HG03159 (cell line): ENCODE measurements at regions not wholly inside any gene's neighbourhood (a gene's known extent, or its start where the extent isn't known, plus 50 kb on each side); places are given as distances from the start of the nearest gene placed in this dataset.

ENCODE experiments used
- ATAC-seq: cut with Tn5 transposase; IDR thresholded peaks from one replicate; pipeline ENCODE4 v1.9.1; 2021; ENCODE audit warnings: mild to moderate bottlenecking, moderate library complexity; ENCODE audit not compliant: unreplicated experiment

- ATAC-seq: no peak
Measured at GRCh38 chr17:69716556-69716955, 302.1 kb downstream of the MAP2K6 start.

DNA sequence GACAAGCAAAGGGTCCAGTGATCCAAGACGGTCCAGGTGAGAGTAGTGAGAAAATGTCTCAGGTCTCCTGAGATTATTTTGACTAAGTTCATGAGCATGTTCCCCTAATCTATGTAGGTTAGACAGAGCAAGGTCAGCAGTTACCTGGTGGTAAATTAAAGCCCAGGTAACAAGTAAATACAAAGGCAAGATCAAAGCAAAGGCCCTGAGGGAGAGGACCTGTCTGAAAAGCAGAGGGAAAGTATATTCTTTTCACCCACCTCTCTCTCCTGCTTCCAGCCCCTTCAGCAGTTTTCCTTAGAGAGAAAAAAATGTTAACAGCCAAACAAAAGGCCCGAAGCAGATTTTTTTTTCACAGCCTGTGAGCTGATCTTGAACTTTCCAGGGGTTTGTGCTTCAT is 302.7 kb downstream of the MAP2K6 start:
- no peak for ATAC-seq

DNA sequence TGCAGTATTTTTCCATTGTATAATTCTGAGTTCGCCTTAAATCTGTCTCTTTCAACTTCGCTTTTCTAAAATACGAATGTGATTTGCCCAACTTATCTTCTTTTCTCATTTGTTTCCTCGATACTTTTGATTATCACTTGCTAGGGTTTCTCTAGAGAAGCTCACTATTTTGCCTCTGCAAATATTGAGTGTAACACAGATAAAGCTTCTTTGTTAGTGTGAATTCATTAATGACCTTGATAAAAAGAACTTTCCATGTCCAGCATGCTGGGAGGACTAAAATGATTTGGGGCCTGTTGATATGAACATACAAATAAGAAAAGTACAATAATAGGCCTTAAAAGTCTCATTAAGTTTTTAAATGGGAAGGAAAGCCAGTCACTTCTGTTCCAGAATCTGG is 303.3 kb downstream of the MAP2K6 start:
- no peak for ATAC-seq

DNA sequence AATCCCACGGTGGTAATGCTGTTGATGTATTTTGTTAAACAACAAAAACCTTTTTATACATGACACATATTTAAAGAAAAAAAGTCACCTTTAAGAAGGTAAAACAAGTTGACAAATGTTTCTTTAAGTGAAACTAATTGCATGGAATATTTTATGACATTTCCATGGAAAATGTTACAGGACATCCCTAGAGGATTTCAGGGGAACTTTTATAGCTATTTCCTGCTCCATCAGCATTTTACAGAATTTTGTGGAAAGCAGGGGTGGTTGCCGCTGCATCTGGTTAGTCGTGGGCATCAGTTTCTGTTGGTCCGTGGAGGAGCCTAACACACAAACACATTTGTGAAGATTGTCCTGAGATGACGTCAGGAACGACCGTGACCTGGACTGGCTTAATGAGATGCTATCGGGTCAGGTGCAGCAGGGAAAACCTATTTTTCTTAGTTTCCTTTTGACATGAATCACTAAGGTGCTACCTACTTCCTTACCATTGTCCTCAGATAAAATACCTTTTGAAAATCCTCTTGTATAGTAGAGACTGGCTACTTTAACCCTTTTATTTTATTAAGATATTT is 305.1 kb downstream of the MAP2K6 start:
- no peak for ATAC-seq

DNA sequence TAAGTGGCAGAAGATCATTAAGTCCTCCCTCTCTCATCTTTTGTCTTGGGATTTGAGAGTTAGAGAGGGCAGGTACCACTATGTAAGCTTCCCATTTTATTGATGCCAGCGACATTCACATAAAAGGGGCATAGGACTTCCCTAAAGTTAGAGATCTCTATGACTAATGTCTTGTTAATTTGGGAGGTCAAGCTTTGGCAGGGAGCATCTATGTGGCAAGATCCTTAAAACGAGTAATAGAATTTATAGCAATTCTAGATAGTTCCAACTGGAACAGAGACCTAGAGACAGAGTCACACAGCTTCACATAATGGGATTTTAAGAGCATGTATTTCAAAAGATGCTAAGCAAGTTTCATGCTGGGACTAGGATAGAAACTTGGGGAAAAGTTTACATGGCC is 308.0 kb downstream of the MAP2K6 start:
- no peak for ATAC-seq

DNA sequence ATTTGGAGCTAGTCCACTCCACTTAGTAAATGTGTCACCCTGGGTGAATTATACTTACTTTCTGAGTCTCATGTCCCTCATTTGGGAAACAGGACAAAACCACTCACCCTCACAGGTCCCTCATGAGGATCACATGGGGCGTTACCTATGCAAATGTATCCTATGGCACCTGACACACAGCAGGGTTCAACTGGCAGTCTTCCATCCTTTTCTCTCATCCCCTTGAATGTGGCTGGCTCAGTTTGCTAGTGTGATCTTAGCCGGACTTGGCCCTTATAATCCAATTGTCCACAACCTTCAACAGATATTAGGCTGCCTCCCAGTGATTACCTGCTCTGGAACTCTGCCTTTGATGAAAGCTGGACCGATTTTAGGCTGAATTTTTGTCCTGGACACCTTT is 308.8 kb downstream of the MAP2K6 start:
- ATAC-seq: no peak

DNA sequence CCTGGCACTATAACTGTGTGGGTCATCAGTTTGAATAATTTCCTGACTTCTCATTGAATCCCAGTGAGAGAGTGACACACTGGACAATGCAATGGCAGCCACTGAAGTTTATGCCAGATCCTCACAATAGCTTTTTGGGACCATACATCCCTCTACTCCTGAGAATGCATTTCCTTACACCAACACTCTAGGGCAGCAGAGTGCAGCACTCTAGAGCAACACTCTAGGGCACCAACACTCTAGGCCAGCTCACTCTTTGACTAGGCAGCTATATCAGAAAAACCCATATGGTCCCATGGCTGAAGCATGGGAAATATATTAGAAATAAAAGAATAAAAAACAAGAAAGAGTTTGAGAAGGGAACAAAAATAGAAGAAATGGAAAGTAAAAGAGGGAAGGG is 309.2 kb downstream of the MAP2K6 start:
- no peak for ATAC-seq

DNA sequence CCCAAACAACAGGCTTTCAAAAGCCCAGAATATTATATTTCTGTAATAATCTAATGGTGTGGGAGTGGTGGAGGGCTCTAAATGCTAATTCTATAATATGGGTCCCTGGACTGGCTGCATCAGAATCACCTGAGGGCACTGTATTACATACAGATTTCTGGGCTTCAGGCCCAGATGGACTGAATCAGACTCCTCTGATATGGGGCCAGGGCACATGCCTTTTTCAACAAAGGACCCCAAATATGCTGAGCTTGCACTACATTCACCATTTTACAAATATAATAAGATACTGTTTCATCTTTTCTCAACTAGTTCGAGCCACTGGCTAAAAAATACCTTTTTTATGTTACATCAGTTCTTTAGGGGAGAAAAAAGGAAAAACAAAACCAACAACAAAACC is 309.7 kb downstream of the MAP2K6 start:
- no peak for ATAC-seq

DNA sequence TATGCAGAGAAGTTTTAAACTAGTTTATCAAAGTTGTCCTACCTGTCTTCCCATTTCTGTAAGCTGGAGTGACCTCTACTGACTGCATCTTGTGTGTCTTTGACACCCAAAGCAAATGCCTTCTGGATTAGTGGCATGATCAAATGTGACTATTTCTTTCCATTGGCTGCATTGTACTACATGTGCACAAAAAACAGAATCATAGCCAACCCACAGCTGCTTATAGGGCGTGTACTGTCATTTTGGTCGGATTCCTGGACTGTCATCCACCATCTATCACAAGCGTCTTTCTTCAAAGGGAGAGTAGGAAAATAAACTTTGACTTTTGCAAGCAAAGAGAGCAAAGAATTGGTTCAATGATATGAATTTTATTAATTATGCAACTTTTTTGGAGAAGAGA is 310.6 kb downstream of the MAP2K6 start:
- ATAC-seq: no peak

DNA sequence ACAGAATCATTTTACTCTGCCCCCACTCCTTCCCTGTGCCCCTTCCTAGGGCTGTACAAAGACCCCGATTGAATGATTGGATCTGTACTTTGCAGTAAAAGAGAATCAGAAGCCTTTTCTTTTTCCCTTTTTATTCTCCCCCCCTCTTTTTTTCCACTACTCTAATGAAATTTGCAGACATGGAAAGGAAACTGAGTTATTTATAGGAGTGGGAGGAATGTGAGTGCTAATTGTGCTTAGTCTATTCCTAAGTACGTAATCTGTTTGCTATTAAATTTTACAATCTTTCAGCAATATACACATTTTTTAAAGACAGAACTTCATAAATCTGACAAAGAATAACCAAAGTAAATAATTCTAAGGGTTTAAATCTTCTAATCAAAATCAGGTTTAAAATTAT is 314.3 kb downstream of the MAP2K6 start:
- no peak for ATAC-seq

- ATAC-seq: no peak
Measured at GRCh38 chr17:69729944-69730343, 315.4 kb downstream of the MAP2K6 start.

DNA sequence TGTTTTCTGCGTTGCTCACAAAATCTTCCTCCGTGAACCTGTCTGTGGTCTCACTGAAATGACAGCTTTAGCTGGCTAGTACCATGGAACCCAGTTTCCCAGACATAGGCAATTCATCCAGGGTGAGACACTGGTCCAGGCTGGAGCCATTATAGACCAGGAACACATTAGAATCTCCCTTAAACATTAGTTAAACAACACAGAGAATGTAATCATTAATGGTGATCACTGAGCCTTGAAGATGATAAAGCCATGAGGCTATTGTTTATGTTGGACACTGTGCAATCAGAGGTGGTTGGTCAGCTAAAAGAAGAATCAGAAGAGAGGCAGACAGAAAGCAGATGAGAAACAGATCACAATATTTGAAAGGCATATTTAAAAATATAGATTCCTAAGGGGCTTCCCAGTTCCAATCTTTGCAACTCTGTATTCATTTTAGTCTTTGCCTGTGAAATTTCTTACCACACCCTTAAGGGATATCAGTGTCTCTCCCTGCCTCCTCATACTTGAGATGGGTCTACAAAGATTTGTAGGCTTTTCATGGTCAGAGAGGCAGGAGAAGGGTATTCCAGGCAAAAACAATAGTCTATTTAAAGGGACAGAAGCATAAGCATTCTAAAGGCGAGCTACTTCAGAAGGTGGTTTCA is 317.9 kb downstream of the MAP2K6 start:
- no peak for ATAC-seq

GRCh38 chr17:69733171-69734012 is 318.9 kb downstream of the MAP2K6 start:
- no peak for ATAC-seq

GRCh38 chr17:69734656-69735055 is 320.2 kb downstream of the MAP2K6 start:
- no peak for ATAC-seq

- ATAC-seq: no peak
Measured at GRCh38 chr17:69735285-69735684, 320.8 kb downstream of the MAP2K6 start.

DNA sequence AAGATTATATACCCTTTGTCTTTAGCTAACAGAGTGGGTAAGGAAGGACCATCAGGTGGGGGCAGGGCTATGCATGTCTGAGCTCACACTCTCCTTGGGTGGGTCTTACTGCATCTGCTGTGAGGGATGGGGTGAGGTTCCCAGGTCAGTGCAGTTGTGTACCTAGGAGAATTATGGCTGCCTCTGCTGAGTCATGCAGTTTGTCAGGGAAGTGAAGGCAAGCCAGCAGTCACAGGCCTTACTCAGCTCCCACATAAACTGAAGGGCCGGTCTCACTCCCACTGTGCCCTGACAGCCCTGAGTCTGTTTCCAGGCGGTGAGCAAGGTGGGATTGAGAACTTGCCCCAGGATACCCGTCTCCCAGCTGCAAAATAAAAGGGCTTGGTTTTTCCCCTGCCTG is 328.6 kb downstream of the MAP2K6 start:
- ATAC-seq: no peak

DNA sequence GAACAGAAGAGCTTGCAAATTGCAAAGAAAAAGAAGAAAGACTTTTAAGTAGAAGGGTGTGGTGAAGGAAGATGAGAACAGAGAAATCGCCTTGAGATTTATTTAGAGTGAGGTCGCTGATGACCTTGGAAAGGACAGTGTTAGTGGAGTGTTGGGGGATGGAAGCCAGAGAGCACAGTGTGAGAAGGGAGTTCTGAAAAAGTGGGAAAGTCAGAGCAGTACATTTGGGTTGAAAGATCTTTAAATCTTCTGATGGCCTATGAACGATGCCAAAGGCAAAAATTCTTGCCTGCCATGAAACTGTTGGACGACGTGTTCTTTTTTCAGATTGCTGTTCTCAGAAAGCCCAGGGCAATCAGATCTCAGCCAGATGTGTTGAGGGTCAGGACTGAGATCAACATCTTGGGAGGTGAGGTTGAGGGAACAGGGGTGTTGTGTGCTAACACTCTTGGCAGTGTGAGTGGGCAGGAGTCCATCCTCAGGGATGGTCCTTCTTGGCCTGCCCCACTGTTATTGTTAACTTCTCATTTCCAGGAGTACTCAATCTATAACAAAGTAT is 330.1 kb downstream of the MAP2K6 start:
- ATAC-seq: no peak

- ATAC-seq: no peak
Measured at GRCh38 chr17:69749911-69750310, 325.1 kb upstream of the KCNJ16 start.

- no peak for ATAC-seq
Measured at GRCh38 chr17:69757688-69758430, 317.2 kb upstream of the KCNJ16 start.

DNA sequence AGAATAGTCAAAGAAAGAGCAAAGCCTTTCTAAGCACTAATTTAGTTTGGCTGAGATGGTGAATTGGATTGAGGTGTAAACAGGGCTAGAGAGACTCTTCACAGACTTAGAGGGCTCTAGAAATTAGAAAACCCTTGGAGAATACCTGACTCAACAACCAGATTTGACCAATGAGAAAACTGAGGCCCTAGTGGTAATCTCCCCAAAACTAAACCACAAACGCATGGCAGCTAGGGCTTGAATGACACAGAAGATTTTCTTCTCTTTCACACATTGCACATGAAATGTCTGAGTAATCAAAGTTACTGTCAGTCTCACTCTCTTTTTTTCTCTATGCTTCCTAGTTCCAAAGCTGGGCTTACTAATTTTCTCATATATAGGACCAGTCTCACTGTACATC is 314.5 kb upstream of the KCNJ16 start:
- no peak for ATAC-seq

- ATAC-seq: no peak
Measured at GRCh38 chr17:69761011-69761410, 314.0 kb upstream of the KCNJ16 start.
